ENCODE measurements at regions not wholly inside any gene's neighbourhood (a gene's known extent, or its start where the extent isn't known, plus 50 kb on each side); places are given as distances from the start of the nearest gene placed in this dataset.
"Not testable (repeated sequence)": the region's sequence is repeated elsewhere in the genome, so short reads cannot be mapped to it uniquely, and the experiment has no call there.

GRCh38 chr18:5015213-5015612 lies 181.8 kb downstream of the AKAIN1 start:
- DNase-seq: no peak

DNA sequence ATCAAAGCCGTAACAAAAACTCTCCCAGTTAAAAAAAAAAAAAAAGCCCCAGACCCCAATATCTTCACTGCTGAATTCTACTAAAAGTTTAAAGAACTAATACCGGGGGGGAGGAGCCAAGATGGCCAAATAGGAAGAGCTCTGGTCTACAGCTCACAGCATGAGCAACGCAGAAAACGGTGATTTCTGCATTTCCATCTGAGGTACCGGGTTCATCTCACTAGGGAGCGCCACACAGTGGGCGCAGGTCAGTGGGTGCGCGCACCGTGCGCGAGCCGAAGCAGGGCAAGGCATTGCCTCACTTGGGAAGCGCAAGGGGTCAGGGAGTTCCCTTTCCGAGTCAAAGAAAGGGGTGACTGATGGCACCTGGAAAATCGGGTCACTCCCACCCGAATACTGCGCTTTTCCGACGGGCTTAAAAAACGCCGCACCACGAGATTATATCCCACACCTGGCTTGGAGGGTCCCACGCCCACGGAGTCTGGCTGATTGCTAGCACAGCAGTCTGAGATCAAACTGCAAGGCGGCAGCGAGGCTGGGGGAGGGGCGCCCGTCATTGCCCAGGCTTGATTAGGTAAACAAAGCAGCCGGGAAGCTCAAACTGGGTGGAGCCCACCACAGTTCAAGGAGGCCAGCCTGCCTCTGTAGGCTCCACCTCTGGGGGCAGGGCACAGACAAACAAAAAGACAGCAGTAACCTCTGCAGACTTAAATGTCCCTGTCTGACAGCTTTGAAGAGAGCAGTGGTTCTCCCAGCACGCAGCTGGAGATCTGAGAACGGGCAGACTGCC lies 192.8 kb downstream of the AKAIN1 start:
- not testable (repeated sequence) for DNase-seq

DNA sequence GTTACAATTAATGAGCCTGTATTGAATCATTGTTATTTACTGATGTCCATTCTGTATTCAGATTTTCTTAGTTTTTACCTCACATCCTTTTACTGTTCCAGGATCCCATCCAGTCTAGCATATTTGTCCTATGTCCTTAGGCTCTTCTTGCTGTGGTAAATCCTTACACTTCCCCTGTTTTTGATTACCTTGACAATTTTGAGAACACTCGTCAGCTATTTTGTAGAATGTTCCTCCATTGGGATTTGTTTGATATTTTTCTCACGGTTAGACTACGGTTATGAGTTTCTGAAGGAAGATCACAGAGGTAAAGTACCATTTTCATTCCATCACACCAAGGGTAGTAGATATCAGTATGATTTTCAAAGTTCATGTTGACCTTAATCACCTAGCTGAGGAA lies 202.3 kb downstream of the AKAIN1 start:
- DNase-seq: no peak

DNA sequence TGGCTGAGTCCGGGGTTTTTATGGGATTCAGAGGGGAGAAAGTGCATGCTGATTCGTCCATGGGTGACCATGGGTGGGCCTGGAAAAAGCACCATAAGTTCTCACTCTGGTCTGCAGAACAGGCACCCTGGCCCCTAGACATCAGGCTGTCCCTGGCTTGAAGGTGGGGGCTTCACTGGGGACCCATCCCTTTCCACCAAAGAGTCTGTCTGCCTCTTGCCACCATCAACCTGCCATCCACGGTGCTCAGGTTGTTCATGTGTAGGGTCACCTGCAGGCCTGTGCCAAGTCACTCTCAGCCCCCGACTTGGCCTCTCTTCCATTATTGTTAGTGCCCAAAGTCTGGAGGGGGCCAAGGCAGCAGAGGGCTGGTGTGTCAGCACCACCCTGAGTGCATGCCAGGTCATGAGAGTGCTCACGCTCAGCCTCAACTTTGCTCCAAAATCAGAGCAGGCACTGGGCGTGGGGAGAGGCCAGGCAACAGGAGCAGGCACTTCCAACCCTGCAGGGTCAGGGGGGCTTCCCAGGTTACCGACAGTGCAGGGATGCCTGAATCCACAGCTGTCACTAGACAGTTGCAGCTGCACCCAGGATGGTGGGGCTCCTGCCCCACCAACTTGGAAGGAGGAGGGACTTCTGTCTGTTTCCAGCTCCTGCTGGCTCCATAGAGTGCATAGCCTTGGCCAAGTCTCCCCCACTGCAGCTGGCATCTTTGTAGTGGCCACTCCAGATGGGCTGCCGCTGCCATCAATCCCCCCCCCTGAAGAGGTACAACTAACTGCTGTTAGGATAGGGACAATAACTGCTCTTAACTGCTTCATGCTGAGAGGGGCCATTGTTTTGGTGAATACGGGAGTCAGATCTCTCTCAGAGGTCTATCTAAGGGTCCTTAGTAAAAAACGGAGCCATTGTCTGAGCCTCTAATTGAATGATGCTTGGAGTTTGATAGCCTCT lies 209.3 kb downstream of the AKAIN1 start:
- DNase-seq: no peak

DNA sequence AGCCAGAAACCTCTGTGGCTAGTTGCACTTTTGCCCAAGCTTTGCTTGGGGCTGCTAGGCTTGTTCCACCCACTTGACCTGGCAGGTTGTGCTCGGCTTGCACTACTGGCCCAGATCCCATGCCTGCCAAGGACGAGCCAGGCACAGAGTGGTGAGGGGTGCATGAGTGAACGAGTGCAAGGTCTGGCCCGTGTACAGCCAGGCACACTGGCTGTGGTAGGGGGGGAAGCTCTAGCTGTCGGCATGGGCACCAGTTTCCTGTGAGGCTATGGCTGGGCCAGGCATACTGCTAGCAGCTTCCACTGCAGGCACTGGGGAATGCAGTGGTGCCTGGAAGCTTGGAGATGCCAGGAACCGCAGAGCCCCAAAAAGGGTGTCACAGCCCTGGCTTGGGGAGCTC lies 210.4 kb downstream of the AKAIN1 start:
- no peak for DNase-seq

DNA sequence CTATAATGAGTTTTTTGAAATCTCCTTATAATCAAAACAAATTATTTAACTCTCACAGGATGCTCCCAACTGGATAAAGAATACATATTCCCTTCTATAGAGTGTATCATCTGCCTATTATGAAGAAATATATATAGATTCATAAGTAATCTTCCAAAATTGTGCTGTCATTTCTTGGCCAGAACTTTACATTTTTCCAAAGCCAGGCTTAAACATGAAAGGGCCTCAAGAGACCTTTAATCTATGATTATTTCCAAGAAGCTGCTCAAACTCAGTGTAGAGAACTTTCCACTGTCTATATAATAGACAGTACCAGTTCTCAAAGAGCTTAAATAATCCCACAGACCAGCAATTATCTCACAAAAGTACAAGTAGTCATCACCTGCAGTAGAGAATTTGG lies 211.0 kb downstream of the AKAIN1 start:
- DNase-seq: no peak

DNA sequence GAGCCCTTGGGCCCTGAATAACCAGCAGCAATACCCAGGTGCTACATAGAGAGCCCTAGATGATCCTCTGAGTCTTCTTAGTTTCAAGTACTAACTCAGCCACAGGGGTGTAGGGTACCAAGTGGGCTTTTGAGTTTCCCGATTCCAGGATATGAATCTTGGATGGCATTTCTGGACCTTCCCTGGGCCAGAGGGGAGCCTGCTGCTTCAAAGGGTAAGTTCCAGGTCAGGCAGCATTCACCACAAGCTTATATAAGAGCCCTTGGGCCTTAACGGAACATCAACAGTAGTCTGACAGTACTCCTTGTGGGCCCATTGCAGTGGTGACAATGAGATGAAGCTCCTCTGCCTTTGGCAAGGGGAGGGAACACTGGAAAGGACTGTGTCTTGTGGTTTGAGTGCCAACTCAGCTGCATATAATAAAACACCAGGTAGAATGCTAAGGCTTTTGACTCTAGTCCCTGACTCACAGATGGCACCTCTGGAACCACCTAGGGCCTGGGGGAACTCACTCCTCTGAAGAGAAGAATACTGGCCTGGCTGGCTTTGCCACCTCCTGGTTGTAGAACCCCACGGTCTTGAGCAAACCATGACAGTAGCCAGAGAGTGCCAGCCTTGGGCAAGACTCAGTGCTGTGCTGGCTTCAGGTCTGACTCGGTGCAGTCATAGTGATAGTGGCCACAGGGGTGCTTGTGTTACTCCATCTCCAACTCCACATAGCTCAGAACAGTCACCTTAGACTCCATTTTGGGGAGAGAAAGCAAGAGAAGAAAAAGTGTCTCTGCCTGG lies 235.7 kb downstream of the AKAIN1 start:
- DNase-seq: no peak

DNA sequence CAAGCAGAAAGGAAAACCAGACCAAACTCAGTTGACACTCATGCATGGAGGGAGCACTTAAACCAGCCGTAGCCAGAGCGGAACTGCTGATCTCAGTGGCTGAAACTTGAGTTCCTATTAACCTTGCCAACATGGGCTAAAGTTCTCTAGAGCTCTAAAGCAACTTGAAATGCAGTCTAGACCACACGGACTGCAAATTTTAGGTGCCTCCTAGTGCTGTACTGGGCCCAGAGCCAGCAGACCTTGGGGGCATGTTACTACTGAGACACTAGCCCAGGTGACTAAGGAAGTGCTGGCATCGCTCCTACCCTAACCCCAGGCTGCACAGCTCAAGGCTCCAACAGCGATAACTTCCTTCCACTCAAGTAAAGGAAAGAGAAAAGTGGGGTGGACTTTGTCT lies 236.5 kb downstream of the AKAIN1 start:
- DNase-seq: no peak

DNA sequence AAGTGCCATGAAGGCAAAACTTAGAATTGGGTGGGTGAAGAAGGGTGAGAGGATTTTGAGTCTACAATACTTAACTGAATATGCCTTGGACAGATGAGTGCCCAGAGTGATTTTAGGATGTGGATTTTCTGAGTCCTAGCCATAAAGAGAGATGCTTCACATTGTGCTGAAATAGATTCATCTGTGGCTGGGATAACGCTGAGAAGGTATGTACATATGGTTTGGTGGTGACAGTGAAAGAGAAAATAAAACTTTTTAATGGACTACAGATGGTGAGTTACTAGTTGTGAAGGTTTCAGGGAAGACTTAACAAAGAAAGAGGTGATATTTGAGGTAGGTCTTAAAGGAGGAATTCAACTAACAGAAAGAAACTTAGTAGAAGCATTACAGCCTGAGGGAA lies 265.8 kb downstream of the AKAIN1 start:
- DNase-seq: no peak

GRCh38 chr18:4921548-4921947 lies 275.5 kb downstream of the AKAIN1 start:
- no peak for DNase-seq

- not testable (repeated sequence) for DNase-seq
These were observed 279.5 kb downstream of the AKAIN1 start for GRCh38 chr18:4917509-4917908.

DNA sequence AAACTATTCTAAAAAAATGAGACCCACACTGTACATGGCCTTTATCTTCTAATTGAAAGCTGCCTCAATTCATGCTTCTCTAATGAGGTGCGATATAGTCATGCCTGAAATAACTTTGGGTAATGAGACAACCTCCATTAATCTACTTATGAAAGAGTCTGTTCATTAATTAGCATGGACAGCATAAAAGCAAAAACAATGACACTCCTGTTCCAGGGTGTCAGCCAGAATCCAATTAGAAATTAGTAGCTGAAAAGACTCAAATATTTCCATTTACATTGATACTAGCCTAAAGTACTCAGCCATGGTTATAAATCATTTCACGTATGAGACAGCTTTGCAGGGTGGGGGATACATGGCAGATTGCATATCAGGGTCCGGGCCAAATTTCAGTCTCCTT lies 288.7 kb downstream of the AKAIN1 start:
- DNase-seq: no peak

- DNase-seq: no peak
These were observed 290.2 kb downstream of the AKAIN1 start for GRCh38 chr18:4906856-4907255.

DNA sequence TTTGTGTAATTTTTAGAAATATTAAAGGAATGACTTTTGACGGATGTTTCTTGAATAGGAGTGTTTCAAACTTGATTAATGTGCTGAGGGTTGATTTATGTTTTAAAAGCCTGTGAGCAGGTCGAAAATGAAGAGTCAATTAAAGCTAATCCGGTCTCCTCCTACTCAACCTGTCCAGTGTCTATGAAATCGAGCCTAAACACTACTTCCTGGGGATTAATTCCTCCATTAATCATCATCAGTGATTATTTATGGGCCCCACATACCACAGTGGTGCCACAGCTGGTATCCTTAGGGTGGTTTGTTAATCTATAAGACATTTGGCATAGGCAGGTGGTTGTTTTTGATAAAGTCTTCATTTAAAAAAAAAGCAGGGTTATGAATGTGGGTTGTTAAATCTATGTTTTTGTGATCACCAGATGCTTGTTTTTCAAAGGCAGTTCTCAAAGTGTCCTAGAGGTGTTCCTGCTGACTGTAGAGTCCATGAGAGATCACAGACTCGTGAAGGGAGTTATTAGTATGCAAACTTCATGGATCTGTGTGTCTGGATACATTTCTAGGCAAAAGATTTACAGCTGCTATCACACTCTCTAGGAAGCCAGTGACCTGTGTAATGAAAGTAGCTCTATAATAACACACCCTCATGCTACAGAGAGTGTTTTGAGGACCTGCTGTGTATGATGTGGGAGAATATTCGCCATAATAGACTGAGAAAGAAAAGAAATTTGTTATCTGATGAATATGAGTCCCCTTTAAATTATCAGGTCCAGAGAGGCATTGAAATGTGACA lies 308.6 kb downstream of the AKAIN1 start:
- DNase-seq: no peak

DNA sequence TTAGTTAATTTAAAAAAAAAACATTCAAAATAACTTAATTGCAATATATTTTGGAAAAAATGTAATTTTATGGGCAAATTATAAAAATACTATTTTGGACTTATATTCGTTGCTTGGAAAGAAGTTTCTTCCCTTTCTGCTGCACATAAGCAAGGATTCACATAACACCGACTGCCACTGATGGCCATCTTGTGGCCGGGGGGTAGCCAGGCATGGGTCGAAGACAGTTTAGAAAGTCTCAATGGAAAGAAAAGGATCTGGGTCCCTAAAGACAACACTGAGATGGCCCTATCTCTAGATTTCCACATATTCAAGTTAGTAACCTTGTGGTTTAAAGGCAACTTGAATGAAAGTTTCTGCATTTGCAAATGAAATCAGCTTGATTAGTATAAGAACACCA lies 318.6 kb downstream of the AKAIN1 start:
- DNase-seq: no peak

DNA sequence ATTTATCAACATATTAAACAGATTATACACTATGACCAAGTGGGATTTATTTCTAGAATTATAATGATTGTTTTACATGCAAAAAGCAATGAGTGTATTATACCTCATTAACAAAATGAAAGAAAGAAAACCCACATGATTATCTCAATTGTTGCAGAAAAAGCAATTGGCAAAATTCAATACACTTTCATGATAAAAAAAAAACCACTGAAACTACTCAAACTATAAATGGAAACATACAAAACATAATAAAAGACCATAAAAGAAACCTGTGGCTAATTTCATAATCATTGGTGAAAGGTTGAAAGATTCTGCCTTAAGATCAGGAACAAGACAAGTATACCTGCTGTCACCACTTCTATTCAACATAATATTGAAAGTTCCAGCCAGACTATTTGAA lies 325.9 kb downstream of the AKAIN1 start:
- DNase-seq: no peak

GRCh38 chr18:4870177-4870773 lies 326.8 kb downstream of the AKAIN1 start:
- DNase-seq: no peak

DNA sequence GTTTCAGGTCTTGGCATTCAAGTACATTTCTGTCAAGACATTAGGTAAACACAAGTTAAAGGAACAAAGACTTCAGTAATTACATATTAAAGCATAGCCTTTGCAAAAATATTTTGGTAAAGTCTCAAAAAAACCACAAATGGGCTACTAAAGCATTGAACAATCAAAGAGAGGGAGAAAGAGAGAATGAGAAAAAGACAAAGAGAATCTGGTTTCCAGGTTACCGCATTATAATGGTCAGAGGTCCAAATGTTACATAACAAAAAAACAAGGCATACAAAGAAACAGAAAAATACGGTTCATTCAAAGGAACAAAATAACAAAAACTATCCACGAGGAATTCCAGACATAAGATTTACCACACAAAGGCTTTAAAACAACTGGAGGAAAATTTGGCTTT lies 327.9 kb downstream of the AKAIN1 start:
- no peak for DNase-seq

GRCh38 chr18:4858379-4859127 lies 338.5 kb downstream of the AKAIN1 start:
- DNase-seq: no peak

DNA sequence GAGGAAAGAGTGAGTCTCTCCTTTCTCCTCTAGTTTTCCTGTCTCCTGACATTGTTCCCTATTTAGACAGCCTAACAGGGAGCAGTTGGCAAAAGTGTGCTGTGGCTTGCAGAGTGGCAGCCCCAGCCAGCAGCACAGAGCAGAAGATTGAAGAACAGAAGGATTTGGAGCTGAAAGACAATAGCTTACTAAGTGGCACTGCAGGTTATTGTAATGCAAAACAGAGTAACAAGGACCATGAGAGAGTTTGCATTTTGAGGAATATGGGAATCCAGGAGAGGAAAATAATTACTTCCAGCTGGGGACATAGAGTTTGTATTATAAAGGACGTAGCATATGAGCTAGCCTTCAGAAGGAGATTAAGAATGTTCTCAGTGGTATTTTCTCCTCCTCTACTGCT lies 342.4 kb downstream of the AKAIN1 start:
- no peak for DNase-seq

- no peak for DNase-seq
These were observed 345.6 kb downstream of the AKAIN1 start for GRCh38 chr18:4851301-4851976.

Measured in CD4-positive, alpha-beta T cell treated with Interleukin-17A for 1 hour (primary cell).